ENCODE measurements at regions not wholly inside any gene's neighbourhood (a gene's known extent, or its start where the extent isn't known, plus 50 kb on each side); places are given as distances from the start of the nearest gene placed in this dataset.
"Not testable (repeated sequence)": the region's sequence is repeated elsewhere in the genome, so short reads cannot be mapped to it uniquely, and the experiment has no call there.

DNA sequence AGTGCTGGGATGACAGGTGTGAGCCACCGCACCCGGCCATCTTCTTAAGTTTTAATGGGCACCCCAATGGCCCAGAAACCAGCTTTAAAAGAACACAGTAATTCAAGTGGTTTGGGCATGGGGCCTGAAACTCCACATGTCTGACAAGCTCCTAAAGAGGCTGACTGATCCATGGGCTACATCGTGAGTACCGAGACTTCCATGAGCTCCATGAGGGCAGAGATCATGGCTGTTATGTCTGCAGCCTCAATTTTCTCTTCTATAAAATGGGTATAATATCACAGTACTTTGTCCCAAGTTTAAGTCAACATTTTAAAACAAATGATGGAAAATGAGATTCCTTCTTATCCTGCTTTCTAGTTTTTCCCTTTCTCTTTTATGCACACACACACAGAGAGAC lies 397.6 kb upstream of the MAF start:
- DNase-seq, result no peak

DNA sequence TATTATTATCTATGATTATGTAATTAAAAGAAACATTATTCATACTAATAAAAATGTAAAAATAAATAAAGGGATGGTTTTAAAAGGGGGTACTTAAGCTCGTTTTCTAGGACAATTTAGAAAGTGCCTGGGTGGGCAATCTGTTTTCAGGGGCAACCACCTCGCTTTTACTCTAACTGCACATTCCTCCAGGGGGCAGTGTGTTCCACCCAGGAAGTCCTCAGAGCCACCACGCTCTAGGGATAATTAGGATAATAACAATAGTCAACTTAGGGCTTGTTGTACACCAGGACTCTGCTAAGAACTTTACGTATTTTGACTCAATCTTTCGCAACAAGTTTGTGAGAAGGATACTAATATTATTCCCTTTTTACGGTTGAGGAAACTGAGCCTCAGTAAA lies 396.7 kb upstream of the MAF start:
- no peak for DNase-seq

DNA sequence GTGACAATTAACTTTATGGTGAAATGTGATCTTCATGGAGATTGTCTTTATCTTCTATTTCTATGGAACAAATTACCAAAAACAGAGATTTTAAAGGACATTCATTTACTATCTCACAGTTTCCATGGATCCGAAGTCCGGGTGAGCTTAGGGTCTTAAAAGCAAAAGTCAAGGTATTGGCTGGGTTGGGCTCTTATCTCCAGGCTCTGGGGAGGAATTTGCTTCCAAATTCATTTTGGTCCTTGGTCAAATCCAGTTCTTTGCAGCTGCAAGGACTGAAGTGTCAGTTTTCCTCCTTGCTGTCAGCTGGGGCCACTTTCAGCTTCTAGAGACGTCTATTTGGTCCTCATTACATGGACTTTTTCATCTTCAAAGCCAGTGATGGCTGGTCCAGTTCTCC lies 395.8 kb upstream of the MAF start:
- no peak for DNase-seq

GRCh38 chr16:79995315-79995714 lies 394.8 kb upstream of the MAF start:
- DNase-seq, result no peak

DNA sequence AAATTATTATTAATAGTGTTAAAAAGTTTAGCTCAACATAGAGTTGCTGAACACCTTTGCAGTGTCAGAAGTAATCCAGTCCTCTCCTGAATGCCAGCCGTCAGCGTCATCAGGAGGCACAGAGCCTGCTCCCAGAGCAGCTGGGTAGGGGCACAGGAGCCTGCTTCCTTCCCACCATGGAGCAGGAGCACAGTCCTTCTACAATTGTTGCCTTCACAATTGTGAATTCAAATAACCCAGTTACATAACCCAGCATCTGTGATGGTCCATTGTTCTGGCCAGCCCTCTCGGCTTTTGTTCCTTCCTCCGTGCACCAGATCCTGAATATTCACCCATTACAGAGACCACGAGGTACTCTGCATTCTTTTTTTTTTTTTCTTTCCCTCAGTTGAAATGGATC lies 393.9 kb upstream of the MAF start:
- DNase-seq, result no peak

DNA sequence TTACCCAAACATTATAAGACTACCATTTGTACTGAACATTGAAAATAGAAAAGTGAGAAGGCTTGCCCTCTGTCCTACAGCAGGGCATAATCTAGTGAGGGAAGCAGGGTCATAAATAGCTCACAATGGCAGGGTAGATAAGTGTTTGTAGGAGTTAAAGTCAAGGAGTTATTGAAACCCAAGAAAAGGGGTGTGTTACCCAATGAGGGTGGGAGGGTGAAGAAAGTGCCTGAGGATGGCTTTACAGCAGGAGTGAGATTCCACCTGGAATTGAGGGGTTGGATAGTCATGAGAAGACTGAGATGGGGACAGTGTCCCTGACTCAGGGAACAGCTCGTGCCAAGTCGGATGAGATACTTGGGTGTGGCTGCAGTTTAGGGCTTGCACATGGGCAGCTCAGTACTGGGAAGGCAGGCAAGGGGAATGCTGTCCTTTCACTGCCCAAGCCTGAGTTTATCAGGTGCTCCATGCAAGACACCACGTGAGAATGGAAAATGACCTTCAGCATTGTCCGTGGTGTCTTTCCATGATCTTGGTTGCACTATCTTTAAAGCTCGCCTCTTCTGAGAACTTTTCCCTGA lies 393.2 kb upstream of the MAF start:
- DNase-seq, result no peak

GRCh38 chr16:79991969-79992368 lies 391.4 kb upstream of the MAF start:
- DNase-seq, result no peak

DNA sequence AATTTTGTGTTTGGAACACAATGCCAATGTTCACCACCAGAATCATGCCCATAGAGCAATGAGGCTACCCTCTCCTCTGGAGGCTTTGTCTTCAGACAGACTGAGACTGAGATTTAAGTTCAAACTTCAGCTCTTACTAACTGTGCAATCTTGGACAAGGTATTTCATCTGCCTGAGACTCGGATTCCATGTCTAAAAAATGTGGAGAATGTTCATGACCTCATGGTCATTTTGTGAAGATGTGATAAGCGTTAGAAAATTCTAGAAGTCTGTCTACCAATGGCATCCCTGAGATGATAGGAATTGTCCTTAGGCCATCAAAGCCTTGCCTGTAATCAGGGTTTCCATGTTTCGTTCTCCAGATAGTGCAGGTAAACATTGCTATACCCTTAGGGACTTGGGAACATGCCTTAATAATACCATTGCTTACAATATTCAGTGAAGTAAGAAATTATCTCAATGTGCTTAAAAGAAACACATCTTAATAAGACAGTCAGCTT lies 388.2 kb upstream of the MAF start:
- no peak for DNase-seq

DNA sequence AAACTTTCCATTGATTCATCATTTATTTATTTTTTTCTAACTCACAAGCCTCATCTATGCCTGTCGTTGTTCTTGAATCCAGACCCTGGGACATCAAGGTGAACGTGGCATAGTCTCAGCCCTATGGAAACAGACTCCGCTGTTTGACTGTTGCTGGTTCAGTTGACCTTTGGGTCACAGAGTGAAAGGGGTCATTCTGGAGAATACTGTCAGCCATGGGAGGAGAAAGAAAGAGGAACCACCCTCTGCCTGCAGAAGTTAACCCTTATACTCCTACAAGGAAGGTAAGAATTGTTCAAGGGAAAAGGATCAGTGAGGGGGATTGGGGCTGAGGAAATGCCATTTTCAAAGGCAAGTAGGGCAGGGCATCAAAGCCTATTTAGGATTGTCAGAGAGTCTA lies 387.6 kb upstream of the MAF start:
- DNase-seq, result no peak

DNA sequence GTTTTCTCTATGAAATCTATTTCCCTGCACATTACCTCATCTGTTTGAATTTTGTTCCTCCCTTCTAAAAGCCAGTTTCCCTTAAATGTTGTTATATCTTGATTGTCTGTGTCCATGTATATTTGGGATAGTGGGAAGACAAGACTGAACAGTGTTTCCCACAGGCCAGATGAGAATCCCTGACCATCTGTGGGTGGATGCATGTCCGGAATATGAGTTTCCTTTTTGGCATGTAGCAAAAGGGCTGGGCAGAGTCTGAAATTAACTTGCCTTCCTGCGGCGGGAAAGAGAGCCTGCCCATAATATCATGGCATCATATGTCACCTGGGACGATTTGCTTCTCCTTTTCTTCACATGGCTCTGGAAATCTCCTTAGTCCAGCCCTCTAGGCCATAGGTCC lies 385.8 kb upstream of the MAF start:
- DNase-seq, result no peak

DNA sequence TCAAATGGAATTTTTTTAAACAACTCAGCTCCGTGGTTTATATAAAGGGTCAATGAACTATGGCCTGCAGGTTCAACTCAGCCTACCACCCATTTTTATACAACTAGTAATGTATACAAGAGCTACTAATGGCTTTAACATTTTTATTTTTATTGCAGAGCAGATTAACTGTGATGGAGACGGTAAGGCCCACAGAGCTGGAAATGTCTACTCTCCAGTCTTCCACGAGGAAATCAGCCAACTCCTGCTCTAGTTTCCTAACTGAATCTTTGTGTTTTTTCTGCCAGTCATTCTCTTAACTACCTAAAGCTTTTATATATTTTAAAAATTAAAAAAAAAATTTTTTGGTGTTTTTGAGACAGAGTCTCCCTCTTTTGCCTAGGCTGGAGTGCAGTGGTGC lies 385.1 kb upstream of the MAF start:
- no peak for DNase-seq

- DNase-seq, result not testable (repeated sequence)
Observed at GRCh38 chr16:79984149-79984548, 383.6 kb upstream of the MAF start.

DNA sequence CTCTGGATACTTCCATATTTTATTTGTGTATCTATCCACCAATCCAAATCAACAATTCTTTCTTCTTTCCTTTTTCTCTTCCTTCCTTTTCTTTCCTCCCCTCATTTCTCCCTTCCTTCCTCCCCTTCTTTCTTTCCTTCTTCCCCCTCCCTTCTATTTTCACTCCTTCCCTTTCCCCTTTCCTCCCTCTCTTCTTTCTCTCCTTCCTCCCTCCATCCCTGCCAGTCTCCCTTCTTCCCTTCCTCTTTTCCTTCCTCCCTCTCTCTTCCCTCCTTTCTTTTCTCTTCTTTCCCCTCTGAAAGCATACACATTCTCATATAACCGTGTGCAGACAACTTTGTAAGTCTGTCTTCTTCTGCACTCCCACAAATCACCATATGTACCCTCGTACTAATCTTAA lies 382.3 kb upstream of the MAF start:
- no peak for DNase-seq

- no peak for DNase-seq
Observed at GRCh38 chr16:79982361-79982760, 381.8 kb upstream of the MAF start.

- no peak for DNase-seq
Observed at GRCh38 chr16:79981814-79982213, 381.3 kb upstream of the MAF start.

GRCh38 chr16:79980650-79981521 lies 380.3 kb upstream of the MAF start:
- no peak for DNase-seq

- no peak for DNase-seq
Observed at GRCh38 chr16:79977940-79978836, 377.7 kb upstream of the MAF start.

GRCh38 chr16:79973320-79973719 lies 372.8 kb upstream of the MAF start:
- DNase-seq, result no peak

GRCh38 chr16:79972053-79972704 lies 371.6 kb upstream of the MAF start:
- no peak for DNase-seq

- DNase-seq, result no peak
Observed at GRCh38 chr16:79971237-79971572, 370.7 kb upstream of the MAF start.

- no peak for DNase-seq
Observed at GRCh38 chr16:79970551-79971236, 370.2 kb upstream of the MAF start.

DNA sequence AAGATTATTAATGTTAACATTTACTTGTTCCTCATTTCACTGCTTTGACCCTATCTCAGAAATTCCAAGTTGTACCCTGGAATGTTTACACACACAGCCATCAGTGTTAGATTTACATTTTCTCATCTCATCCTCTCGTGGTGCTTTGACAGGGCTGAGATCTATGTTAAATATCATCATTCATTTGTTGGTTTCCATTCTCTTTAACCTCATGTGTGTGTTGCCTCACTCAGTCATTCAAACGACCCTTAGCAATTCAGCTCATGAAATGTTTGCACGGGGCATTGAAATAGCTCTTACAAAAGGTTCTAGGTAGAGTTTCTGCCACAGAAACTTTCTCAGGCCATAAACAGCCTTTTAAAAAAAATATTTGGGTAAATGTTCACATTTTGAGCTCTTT lies 369.6 kb upstream of the MAF start:
- no peak for DNase-seq

GRCh38 chr16:79969458-79969857 lies 368.9 kb upstream of the MAF start:
- no peak for DNase-seq

All from CD4-positive, alpha-beta T cell treated with Interleukin-15 for 1 hour (primary cell).